Astrocyte (in vitro differentiated cells and primary cell): ENCODE measurements at regions not wholly inside any gene's neighbourhood (a gene's known extent, or its start where the extent isn't known, plus 50 kb on each side); places are given as distances from the start of the nearest gene placed in this dataset.

Experiments
- CTCF ChIP-seq: IDR thresholded peaks from 2 replicates; pipeline ENCODE4 v1.5.1; 2011; ENCODE audit warnings: low read depth, mild to moderate bottlenecking, inconsistent platforms, low read length, moderate library complexity; ENCODE audit not compliant: insufficient read depth
- EZH2 ChIP-seq: IDR thresholded peaks from 2 replicates; pipeline ENCODE4 v1.6.1; 2012; ENCODE audit warnings: mild to moderate bottlenecking, low read length, inconsistent platforms; ENCODE audit not compliant: insufficient read depth

- TF ChIP-seq CTCF (no peak), EZH2 (no peak)
These were observed 177.7 kb downstream of the CXCL12 start for GRCh38 chr10:44207160-44207559.
